Neural cell (in vitro differentiated cells): ENCODE measurements at regions not wholly inside any gene's neighbourhood (a gene's known extent, or its start where the extent isn't known, plus 50 kb on each side); places are given as distances from the start of the nearest gene placed in this dataset.

Experiments used
- H2AFZ ChIP-seq: fragments of 200-600, 300-800 bp; sonication (generic), shearing (Covaris generic); 2 replicates; pipeline ENCODE4 v1.6.0; 2014; ENCODE audit warnings: low read depth, mild to moderate bottlenecking, antibody characterized with exemption, low read length, moderate library complexity
- H3F3A ChIP-seq: fragments of 200-600 bp; shearing (Covaris generic); 2 replicates; pipeline ENCODE4 v1.6.1; 2016; ENCODE audit warnings: mild to moderate bottlenecking, moderate library complexity, mixed read lengths, antibody characterized with exemption, low read length; ENCODE audit not compliant: insufficient read depth, poor library complexity, severe bottlenecking
- H3K27ac ChIP-seq: fragments of 200-600, 300-800 bp; sonication (generic), shearing (Covaris generic); 2 replicates; pipeline ENCODE4 v1.5.1; 2014; ENCODE audit warnings: mild to moderate bottlenecking, low read length, moderate library complexity
- H3K27me3 ChIP-seq: fragments of 300-800, 200-600 bp; sonication (generic), shearing (Covaris generic); 2 replicates; pipeline ENCODE4 v1.6.0; 2014; ENCODE audit warnings: mild to moderate bottlenecking, low read depth, low read length, moderate library complexity; ENCODE audit not compliant: insufficient read depth
- H3K36me3 ChIP-seq: fragments of 300-800, 200-600 bp; sonication (generic), shearing (Covaris generic); 2 replicates; pipeline ENCODE4 v1.5.1; 2014; ENCODE audit warnings: mild to moderate bottlenecking, antibody characterized with exemption, low read length, moderate library complexity; ENCODE audit not compliant: insufficient read depth
- H3K4me2 ChIP-seq: fragments of 300-800, 200-600 bp; sonication (generic), shearing (Covaris generic); 2 replicates; pipeline ENCODE4 v1.6.0; 2014; ENCODE audit warnings: mild to moderate bottlenecking, low read length
- H3K4me3 ChIP-seq: fragments of 300-800, 200-600 bp; sonication (generic), shearing (Covaris generic); 2 replicates; pipeline ENCODE4 v1.5.1; 2014; ENCODE audit warnings: mild to moderate bottlenecking, low read length, moderate library complexity
- H3K79me2 ChIP-seq: fragments of 200-600 bp; shearing (Covaris generic); replicated peaks from 2 replicates; pipeline ENCODE4 v1.6.0; 2014; ENCODE audit warnings: mild to moderate bottlenecking, low read length, moderate library complexity; ENCODE audit not compliant: insufficient read depth
- H3K9ac ChIP-seq: fragments of 300-800, 200-600 bp; sonication (generic), shearing (Covaris generic); 2 replicates; pipeline ENCODE4 v1.6.1; 2016; ENCODE audit warnings: mild to moderate bottlenecking, low read length, mixed read lengths
- H3K9me2 ChIP-seq: fragments of 200-600 bp; shearing (Covaris generic); 2 replicates; pipeline ENCODE4 v1.6.1; 2016; ENCODE audit warnings: mild to moderate bottlenecking, low read length, mixed read lengths; ENCODE audit not compliant: insufficient read depth
- H3K9me3 ChIP-seq: fragments of 200-600, 300-800 bp; sonication (generic), shearing (Covaris generic); 2 replicates; pipeline ENCODE4 v1.6.1; 2016; ENCODE audit warnings: mild to moderate bottlenecking, mixed run types, low read length, moderate library complexity, mixed read lengths
- H4K20me1 ChIP-seq: fragments of 200-600 bp; shearing (Covaris generic); 2 replicates; pipeline ENCODE4 v1.6.1; 2016; ENCODE audit warnings: mild to moderate bottlenecking, mixed run types; ENCODE audit not compliant: insufficient read depth
- EP300 ChIP-seq: fragments of 450-650 bp; conservative IDR thresholded peaks from 2 replicates; pipeline ENCODE4 v1.6.1; 2014; ENCODE audit warnings: antibody characterized with exemption, mild to moderate bottlenecking, moderate library complexity; ENCODE audit not compliant: poor library complexity, severe bottlenecking
- EZH2 ChIP-seq: fragments of 200-600, 300-800 bp; shearing (Covaris generic), sonication (generic); IDR thresholded peaks from 2 replicates; pipeline ENCODE4 v1.6.1; 2014; ENCODE audit warnings: antibody characterized with exemption, low read length, borderline replicate concordance, mild to moderate bottlenecking; ENCODE audit not compliant: insufficient read depth, poor library complexity, severe bottlenecking
- MXI1 ChIP-seq: fragments of 450-650 bp; conservative IDR thresholded peaks from 2 replicates; pipeline ENCODE4 v1.6.1; 2014; ENCODE audit warnings: antibody characterized with exemption, mild to moderate bottlenecking; ENCODE audit not compliant: poor library complexity, severe bottlenecking
- POLR2AphosphoS5 ChIP-seq: IDR thresholded peaks from 2 replicates; pipeline ENCODE4 v1.6.1; 2012
- RAD21 ChIP-seq: fragments of 450-650 bp; conservative IDR thresholded peaks from 2 replicates; pipeline ENCODE4 v1.6.1; 2014; ENCODE audit warnings: antibody characterized with exemption, mild to moderate bottlenecking, moderate library complexity
- REST ChIP-seq: IDR thresholded peaks from 2 replicates; pipeline ENCODE4 v1.6.1; 2012; ENCODE audit warnings: borderline replicate concordance
- SMC3 ChIP-seq: fragments of 450-650 bp; conservative IDR thresholded peaks from 2 replicates; pipeline ENCODE4 v1.6.1; 2014; ENCODE audit warnings: antibody characterized with exemption, mild to moderate bottlenecking, moderate library complexity; ENCODE audit not compliant: poor library complexity
- TAF1 ChIP-seq: IDR thresholded peaks from 2 replicates; pipeline ENCODE4 v1.6.1; 2012; ENCODE audit warnings: low read depth
- TF ChIP-seq, protein P1 (sequence below): fragments of 450-650 bp; IDR thresholded peaks from 2 replicates; pipeline ENCODE4 v1.5.1; 2014; ENCODE audit warnings: antibody characterized with exemption, mild to moderate bottlenecking, moderate library complexity; ENCODE audit not compliant: poor library complexity, severe bottlenecking

- no peak overlapping the region for H3K4me3 ChIP-seq
- no peak overlapping the region for H3K4me2 ChIP-seq
- TF ChIP-seq SMC3 (no peak), RAD21 (no peak), REST (no peak)
- no peak overlapping the region for H2AFZ ChIP-seq
- H3K9ac ChIP-seq, result no peak overlapping the region
- H4K20me1 ChIP-seq, result no peaks in the 10 kb centered on the region
- H3K36me3 ChIP-seq, result no peaks in the 10 kb centered on the region
- no peaks in the 10 kb centered on the region for H3F3A ChIP-seq
- H3K9me2 ChIP-seq, result no peaks in the 10 kb centered on the region
- no peaks in the 10 kb centered on the region for H3K27me3 ChIP-seq
- no peak overlapping the region for H3K27ac ChIP-seq
- no peaks in the 10 kb centered on the region for H3K79me2 ChIP-seq
- H3K9me3 ChIP-seq, result no peaks in the 10 kb centered on the region
Observed at GRCh38 chr9:108057421-108058134, 568.0 kb upstream of the KLF4 start.

DNA sequence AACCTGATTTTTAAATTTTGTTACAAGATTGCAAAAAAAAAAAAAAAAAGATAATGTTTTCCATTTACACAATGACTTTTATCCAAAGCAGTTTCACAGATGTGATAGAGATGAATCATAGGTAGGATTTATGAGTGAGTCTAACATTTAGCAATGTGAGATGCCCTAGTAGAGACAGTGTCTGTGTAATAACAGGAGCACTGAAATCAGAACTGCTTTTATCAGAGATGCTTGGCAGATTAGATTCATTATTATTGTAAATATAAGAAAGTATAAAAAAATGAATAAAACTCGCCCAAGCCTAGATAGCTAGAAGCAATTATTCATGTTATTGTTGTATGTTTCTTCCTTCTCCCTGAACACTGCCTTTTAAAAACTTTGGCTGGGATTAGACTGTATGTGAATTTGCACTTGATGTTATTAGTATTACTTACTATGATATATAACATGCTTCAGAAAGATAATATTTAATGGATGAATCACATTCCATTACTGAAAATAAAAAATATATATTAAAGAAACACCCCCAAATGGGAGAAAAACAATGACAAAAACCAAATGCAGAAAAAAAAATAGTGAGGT lies 567.3 kb upstream of the KLF4 start:
- no peak overlapping the region for H3K9ac ChIP-seq
- no peaks in the 10 kb centered on the region for H4K20me1 ChIP-seq
- no peak for TF ChIP-seq POLR2AphosphoS5
- no peak for TF ChIP-seq SMC3
- TF ChIP-seq, protein P1, sequence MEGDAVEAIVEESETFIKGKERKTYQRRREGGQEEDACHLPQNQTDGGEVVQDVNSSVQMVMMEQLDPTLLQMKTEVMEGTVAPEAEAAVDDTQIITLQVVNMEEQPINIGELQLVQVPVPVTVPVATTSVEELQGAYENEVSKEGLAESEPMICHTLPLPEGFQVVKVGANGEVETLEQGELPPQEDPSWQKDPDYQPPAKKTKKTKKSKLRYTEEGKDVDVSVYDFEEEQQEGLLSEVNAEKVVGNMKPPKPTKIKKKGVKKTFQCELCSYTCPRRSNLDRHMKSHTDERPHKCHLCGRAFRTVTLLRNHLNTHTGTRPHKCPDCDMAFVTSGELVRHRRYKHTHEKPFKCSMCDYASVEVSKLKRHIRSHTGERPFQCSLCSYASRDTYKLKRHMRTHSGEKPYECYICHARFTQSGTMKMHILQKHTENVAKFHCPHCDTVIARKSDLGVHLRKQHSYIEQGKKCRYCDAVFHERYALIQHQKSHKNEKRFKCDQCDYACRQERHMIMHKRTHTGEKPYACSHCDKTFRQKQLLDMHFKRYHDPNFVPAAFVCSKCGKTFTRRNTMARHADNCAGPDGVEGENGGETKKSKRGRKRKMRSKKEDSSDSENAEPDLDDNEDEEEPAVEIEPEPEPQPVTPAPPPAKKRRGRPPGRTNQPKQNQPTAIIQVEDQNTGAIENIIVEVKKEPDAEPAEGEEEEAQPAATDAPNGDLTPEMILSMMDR, result no peak
- TF ChIP-seq RAD21, result no peak
- no peak for TF ChIP-seq EZH2
- no peak for TF ChIP-seq TAF1
- TF ChIP-seq MXI1, result no peak
- TF ChIP-seq EP300, result no peak
- TF ChIP-seq REST, result no peak
- no peaks in the 10 kb centered on the region for H3K79me2 ChIP-seq
- H2AFZ ChIP-seq, result no peak overlapping the region
- H3K27me3 ChIP-seq, result no peaks in the 10 kb centered on the region
- no peak overlapping the region for H3K4me2 ChIP-seq
- H3K27ac ChIP-seq, result no peak overlapping the region
- no peaks in the 10 kb centered on the region for H3K36me3 ChIP-seq
- H3F3A ChIP-seq, result no peaks in the 10 kb centered on the region
- H3K9me2 ChIP-seq, result no peaks in the 10 kb centered on the region
- no peak overlapping the region for H3K4me3 ChIP-seq
- no peaks in the 10 kb centered on the region for H3K9me3 ChIP-seq
